ENCODE measurements at regions not wholly inside any gene's neighbourhood (a gene's known extent, or its start where the extent isn't known, plus 50 kb on each side); places are given as distances from the start of the nearest gene placed in this dataset.

DNA sequence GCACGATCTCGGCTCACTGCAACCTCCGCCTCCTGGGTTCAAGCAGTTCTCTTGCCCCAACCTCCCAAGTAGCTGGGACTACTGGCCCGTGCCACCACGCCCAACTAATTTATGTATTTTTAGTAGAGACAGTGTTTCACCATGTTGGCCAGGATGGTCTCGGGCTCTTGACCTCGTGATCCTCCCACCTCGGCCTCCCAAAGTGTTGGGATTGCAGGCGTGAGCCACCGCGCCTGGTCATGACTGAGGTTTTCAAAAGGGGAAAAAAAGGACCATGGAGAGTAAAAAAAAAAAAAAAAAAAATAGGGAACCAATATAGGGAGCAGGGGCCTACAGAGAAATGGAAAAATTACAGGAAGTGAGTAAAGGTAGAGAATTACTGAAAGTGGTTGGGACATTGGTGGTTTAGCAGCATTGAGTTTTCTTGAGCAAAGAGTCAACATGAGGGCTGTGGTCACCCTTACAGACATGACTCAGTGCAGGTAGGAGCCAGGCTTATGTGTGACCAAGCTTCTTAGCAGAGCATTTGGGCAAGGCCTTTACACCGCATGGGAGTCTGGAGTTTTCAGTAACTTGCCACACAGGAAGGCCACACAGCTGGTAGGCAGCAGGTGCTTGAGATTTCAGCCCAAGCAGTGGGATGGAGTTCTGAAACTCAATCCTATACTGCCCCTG lies 447.3 kb downstream of the HS3ST3B1 start:
- Histone ChIP-seq H3K9me3 (ENCODE audit: low read depth, low read length) (no peaks in the 10 kb centered on the region), H4K20me1 (ENCODE audit: insufficient read depth, low read length) (no peaks in the 10 kb centered on the region), H3K36me3 (ENCODE audit: insufficient read depth, low read length) (no peaks in the 10 kb centered on the region), H3K27me3 (ENCODE audit: insufficient read depth, low read length) (no peaks in the 10 kb centered on the region), H3K4me2 (ENCODE audit: insufficient read depth, low read length) (no peak overlapping the region), H3K27ac (ENCODE audit: low read depth, low read length) (no peak overlapping the region), H2AFZ (ENCODE audit: low read length) (no peak overlapping the region), H3K79me2 (ENCODE audit: insufficient read depth, low read length) (no peaks in the 10 kb centered on the region), H3K4me1 (ENCODE audit: insufficient read depth, low read length) (peaks cover 24% of the 10 kb centered on the region), H3K4me3 (ENCODE audit: insufficient read depth, low read length) (no peak overlapping the region)
- no peak for DNase-seq (ENCODE audit: insufficient read length, low spot score, missing footprints)
- TF ChIP-seq CTCF (IDR thresholded peaks at IDR 0.05; ENCODE audit: extremely low read depth, low read depth, low read length), result no peak

DNA sequence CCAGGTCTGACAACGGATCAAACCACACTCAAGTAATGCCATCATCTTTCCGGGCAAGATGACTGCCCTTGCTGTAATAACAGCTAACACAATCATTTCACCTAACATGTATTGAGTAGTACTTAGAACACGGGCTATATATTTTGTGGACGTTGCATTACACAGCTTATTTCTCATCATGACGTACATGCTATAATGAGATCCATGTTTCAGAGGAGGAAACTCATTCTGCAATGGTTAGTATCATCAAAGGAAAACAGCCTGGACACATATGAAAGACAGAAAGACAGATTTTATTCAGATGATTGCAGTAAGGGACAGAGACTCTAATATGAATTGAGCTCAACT lies 446.7 kb downstream of the HS3ST3B1 start:
- Histone ChIP-seq H3K27me3 (ENCODE audit: insufficient read depth, low read length) (no peaks in the 10 kb centered on the region), H3K4me2 (ENCODE audit: insufficient read depth, low read length) (no peak overlapping the region), H2AFZ (ENCODE audit: low read length) (peak overlapping the region; percentile 42), H3K27ac (ENCODE audit: low read depth, low read length) (no peak overlapping the region), H4K20me1 (ENCODE audit: insufficient read depth, low read length) (no peaks in the 10 kb centered on the region), H3K36me3 (ENCODE audit: insufficient read depth, low read length) (no peaks in the 10 kb centered on the region), H3K79me2 (ENCODE audit: insufficient read depth, low read length) (no peaks in the 10 kb centered on the region), H3K9me3 (ENCODE audit: low read depth, low read length) (no peaks in the 10 kb centered on the region), H3K4me1 (ENCODE audit: insufficient read depth, low read length) (peaks cover 24% of the 10 kb centered on the region), H3K4me3 (ENCODE audit: insufficient read depth, low read length) (no peak overlapping the region)
- no peak for DNase-seq (ENCODE audit: insufficient read length, low spot score, missing footprints)
- no peak for TF ChIP-seq CTCF (IDR thresholded peaks at IDR 0.05; ENCODE audit: extremely low read depth, low read depth, low read length)

- Histone ChIP-seq H3K4me1 (ENCODE audit: insufficient read depth, low read length) (peaks cover 24% of the 10 kb centered on the region), H3K9me3 (ENCODE audit: low read depth, low read length) (no peaks in the 10 kb centered on the region), H3K4me2 (ENCODE audit: insufficient read depth, low read length) (no peak overlapping the region), H3K27ac (ENCODE audit: low read depth, low read length) (no peak overlapping the region), H3K79me2 (ENCODE audit: insufficient read depth, low read length) (no peaks in the 10 kb centered on the region), H3K4me3 (ENCODE audit: insufficient read depth, low read length) (no peak overlapping the region), H3K36me3 (ENCODE audit: insufficient read depth, low read length) (no peaks in the 10 kb centered on the region), H3K27me3 (ENCODE audit: insufficient read depth, low read length) (no peaks in the 10 kb centered on the region), H2AFZ (ENCODE audit: low read length) (peak overlapping the region; percentile 42), H4K20me1 (ENCODE audit: insufficient read depth, low read length) (no peaks in the 10 kb centered on the region)
- no peak for TF ChIP-seq CTCF (IDR thresholded peaks at IDR 0.05; ENCODE audit: extremely low read depth, low read depth, low read length)
- DNase-seq (ENCODE audit: insufficient read length, low spot score, missing footprints), result no peak
These were observed 446.1 kb downstream of the HS3ST3B1 start for GRCh38 chr17:14746822-14747602.

DNA sequence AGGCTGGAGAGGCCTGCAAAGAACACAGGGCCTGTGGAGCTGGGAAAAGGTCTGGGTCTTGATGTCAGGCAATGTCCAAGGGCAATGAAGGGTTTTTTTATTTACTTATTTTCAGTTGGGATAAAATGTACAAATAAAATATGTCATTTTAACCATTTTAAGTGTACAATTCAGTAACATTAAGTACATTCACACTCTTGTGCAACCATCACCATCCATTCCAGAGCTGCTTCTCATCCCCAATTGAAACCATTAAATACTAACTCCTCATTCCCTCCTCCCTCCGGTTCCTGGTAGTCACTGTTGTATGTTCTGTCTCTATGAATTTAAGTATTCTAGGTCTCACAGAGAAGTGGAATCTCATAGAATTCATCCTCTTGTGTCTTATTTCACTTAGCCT lies 444.7 kb downstream of the HS3ST3B1 start:
- Histone ChIP-seq H3K27me3 (ENCODE audit: insufficient read depth, low read length) (no peaks in the 10 kb centered on the region), H3K27ac (ENCODE audit: low read depth, low read length) (peak overlapping the region; percentile 81), H2AFZ (ENCODE audit: low read length) (peak overlapping the region; percentile 58), H3K9me3 (ENCODE audit: low read depth, low read length) (no peaks in the 10 kb centered on the region), H3K36me3 (ENCODE audit: insufficient read depth, low read length) (no peaks in the 10 kb centered on the region), H3K4me3 (ENCODE audit: insufficient read depth, low read length) (no peak overlapping the region), H3K4me2 (ENCODE audit: insufficient read depth, low read length) (no peak overlapping the region), H4K20me1 (ENCODE audit: insufficient read depth, low read length) (no peaks in the 10 kb centered on the region), H3K79me2 (ENCODE audit: insufficient read depth, low read length) (no peaks in the 10 kb centered on the region), H3K4me1 (ENCODE audit: insufficient read depth, low read length) (peaks cover 34% of the 10 kb centered on the region)
- TF ChIP-seq CTCF (IDR thresholded peaks at IDR 0.05; ENCODE audit: extremely low read depth, low read depth, low read length), result no peak
- DNase-seq (ENCODE audit: insufficient read length, low spot score, missing footprints), result no peak
